GM12878 (cell line): ENCODE measurements at regions not wholly inside any gene's neighbourhood (a gene's known extent, or its start where the extent isn't known, plus 50 kb on each side); places are given as distances from the start of the nearest gene placed in this dataset.

Experiments
- EP300 ChIP-seq, 2 experiments: fragments of 150-350 bp in 1 of 2; IDR thresholded peaks; 2 replicates each; pipeline ENCODE4 v1.6.1; 2011 to 2012; ENCODE audit warnings: low read depth in 2 of 2, low read length in 2 of 2, borderline replicate concordance in 1 of 2, improper control_type of control experiment in 1 of 2, inconsistent platforms in 1 of 2; ENCODE audit not compliant: control insufficient read depth in 1 of 2
- TAF1 ChIP-seq: IDR thresholded peaks from 2 replicates; pipeline ENCODE4 v1.6.1; 2011; ENCODE audit warnings: mild to moderate bottlenecking, low read depth, low read length, borderline replicate concordance

DNA sequence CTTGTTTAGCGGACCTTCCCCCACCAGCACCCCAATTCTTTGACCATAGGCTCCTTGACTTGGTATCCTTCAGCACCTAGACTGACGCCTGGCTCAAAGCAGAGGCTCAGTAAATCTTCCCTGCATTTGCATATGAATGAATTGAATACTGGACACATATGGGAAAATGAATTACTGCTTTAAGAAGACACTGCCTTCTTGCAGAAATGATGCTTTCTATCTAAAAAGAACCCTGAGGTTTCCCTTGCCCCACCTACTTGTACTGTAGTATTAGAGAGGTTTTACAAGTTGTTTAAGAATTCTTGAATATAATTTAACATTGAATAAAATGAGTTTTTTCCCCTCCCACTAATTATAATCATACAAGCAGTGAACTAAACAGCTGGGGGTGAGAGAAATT, 190.7 kb downstream of the SAMD5 start:
- TF ChIP-seq EP300 (IDR thresholded peaks at IDR 0.05; ENCODE audit: borderline replicate concordance in 1 of 2, control insufficient read depth in 1 of 2, low read depth in 2 of 2, low read length in 2 of 2), result no peak
- no peak for TF ChIP-seq TAF1
